GM19438 (cell line): ENCODE measurements at regions not wholly inside any gene's neighbourhood (a gene's known extent, or its start where the extent isn't known, plus 50 kb on each side); places are given as distances from the start of the nearest gene placed in this dataset.

ENCODE experiments used
- ATAC-seq: cut with Tn5 transposase; IDR thresholded peaks from one replicate; pipeline ENCODE4 v1.9.1; 2021; ENCODE audit warnings: low read depth; ENCODE audit not compliant: unreplicated experiment

DNA sequence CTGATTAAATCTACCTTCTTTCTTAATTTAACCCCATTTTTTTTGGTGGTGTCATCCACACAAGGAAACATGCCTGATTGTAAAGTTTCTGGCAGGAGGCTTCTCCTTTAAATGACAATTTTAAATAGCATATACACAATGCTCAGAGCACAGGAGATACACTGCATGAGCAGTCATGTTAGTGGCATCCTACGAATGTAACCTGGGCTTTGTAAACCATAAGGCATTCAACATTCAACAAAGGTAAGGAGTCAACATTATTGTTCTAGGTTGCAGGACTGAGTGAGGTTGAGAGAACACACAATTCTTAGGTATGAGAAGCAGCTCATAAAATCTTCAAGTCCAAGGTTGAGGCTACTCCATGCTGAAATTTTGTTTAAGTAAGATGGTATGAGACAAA lies 266.6 kb upstream of the SIX2 start:
- no peak for ATAC-seq

DNA sequence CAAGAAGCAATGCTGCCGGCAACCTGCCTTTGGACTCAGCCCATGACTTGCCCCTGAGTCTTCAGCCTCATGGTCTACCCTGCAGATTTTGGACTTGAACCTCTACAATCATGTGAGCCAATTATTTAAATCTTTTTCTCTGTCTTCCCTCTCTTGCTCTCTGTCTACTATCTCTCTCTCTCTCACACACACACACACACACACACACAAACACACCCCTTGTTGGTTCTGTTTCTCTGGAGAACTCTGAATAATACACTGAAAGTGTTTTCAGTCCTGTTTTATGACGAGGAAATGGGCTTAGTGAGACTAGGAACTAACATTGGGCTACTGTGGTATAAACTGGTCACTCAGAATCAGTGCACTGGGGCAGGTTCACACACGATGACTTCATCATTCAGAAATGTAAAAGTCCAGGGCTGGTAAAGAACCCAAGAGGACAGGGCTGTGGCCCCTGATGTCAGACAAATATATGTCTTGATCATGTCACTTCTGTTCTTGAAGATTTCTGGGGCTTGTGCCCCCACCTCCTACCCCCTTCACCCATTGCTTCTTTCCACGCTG lies 266.1 kb upstream of the SIX2 start:
- no peak for ATAC-seq

DNA sequence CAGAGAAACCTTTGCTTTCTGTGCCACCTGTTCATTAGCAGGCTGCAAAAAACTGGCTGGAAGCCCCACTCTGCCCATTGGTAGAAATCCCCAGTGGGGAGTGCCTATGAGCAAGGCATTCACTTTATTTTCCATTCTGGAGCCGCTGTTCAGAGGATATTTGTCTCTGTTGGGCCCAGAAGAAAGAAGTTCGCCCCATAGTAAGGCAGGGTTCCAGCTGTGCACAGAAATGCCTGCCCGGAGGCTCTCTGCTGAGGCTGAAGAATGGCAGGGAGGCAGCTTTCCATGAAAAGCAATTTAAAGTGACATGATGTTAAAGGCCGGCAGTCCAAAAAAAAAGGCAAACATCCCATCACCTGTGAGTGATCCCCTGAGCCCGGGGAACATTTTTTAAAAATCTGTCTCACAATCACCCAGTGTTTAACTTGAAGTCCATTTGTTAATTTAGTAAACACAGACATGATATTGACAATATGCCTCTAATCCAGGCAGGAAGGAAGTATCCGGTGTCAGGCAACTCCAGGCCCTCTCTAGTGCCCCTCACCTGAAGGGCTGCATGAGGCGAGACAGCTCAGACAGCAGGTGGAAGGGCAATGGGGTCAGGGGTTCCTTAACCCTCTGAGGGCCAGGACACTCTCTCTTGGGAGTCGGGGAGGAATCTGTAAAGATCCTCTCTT lies 265.1 kb upstream of the SIX2 start:
- no peak for ATAC-seq

DNA sequence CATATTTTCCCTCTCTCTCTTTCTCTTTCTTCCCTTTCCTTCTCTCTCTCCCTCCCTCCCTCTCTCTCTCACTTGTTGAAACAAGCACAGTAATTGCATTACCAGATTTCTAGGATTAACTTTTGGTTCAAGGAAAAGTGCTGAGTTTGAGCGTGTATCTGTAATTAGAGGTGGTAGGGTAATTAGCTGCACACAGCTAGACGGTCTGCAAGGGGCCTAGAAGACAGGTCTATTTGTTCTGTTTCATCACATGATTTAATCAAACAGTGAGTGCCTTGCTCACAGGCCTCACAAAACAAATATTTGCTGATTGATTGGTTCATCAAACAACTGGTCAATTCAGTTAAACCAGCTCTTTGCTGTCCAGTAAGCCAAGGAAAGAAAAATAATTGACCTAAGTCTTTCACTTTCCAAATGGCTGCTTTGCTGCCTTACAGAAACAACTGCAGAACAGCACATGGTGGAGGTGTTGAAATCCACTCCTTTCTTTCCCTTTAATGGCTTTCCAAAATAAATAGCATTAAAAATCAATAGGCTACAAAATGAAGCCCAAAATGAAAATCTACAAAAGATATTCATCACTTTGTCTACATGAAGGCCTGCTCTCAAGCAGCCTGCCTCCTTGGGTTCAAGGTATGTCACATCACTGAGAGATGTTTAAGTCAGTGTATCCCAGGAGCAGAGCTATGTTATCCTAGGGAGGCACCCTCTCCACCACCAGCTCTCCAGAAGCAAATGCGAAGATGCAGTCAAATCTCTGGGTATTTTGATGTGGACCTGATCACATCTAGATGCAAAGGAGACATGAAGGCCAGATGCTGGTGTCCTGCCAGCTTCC lies 264.4 kb upstream of the SIX2 start:
- ATAC-seq: no peak

DNA sequence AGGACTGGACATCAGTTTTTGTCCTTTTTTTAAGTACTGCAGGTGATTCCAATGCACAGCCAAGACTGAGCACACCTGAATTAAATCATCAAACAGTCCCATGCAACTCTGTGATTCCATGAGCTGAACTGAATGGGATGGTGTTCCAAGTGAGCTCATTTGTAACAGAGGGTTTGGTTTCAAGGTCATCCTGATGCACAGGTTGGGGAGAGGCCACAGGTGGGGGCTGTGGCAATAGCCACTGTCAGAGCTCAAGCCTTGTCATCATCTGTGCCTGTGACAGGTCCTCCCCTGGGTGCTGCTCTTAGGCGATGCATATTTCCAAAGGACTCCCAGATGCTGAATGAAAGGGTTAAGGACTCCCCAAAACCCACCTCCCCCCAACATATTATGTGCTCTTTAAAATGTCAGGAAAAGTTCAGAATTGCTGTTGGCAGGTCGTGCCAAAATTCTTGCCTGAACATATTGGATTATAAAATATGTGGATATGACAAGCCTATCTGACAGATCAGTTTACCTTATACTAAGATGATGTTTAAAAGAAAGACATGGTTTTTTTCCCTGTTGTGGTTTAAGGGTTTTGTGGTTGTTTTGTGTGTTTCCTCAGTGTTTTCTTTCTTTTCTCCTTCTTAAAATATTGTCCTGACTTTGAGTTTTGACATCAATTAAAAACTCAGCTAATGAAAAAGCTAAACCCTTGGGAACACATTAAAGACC lies 263.5 kb upstream of the SIX2 start:
- no peak for ATAC-seq

DNA sequence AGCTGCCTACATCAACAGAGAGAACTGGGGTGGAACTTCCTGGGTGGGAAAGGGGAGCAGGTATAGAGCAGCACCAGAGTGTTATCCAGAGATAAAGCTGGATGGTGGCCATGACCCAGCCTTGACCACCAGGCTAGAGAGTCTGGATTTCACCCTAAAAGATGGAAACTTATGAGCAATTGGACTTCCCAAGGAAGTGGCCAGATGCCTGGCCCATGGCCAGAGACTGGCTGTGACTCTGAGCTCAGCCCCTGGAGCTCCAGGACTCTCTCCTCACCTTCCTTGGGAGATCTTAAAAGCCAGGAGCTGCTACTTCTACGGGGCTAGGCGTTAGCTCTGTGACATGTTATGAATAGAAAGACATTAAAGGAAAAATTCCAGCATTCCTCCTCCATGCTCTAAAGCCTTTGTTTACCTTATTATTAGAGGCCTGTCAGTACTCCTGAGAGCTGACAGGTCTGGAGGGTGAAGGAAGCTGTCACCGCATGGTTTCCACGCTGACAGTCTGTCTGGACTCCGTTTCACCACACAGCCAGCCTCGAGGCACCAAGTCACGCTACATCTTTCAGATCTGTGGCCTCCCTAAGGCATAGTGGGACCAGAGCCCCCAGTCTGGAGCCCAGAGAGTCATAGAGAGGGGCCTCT lies 260.0 kb upstream of the SIX2 start:
- no peak for ATAC-seq

DNA sequence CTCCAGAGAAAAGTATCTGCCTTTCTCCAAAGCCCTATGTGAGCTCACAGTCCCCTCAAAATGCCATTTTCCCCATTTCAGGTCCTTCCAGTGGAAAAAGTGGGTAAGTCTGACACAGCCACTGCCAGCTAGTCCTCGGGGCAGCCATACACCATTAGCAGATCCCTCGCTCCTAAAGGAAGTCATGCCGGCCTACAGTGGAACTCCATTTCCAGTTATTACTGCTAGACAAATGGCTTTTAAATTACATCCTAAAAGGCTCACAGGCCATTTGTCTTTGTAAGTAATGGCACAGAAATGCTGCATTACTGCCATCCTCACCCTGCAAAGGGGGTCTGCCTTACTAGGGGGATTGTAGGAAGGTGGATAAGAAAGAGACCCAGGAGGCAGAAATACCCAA lies 259.4 kb upstream of the SIX2 start:
- no peak for ATAC-seq

DNA sequence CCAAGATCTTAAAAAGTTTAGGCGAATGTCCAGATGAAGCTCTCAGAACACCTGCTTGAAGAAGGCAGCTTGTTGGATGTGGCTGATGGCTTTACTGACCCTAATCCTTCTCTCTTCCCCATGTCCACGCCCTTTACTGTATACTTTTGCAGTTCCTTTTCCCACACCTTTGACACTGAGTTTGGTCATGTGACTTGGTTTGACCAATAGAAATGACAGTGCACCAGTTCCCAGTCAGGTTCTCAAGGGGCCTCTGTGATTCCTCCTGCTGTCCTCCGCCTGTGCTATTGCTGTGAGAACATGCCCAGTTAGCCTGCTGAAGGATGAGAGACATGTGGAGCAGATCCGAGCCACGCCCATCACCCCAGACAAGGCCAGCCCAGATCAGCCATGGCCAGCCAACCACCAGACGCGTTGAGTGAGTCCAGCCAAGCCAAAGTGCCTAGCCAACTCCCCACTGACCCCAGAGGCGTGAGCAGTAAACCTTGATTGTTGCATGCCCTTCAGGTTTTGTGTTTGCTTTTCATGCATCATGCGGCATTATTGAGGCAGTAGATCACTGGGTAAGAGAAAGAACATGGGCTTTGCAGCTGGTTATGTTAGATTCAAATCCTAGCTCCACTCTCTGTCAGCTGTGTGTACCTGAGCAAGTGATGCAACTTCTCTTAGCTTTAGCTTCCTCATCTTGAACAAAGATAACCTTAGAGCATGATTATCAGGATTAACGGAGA lies 258.0 kb upstream of the SIX2 start:
- ATAC-seq: no peak

DNA sequence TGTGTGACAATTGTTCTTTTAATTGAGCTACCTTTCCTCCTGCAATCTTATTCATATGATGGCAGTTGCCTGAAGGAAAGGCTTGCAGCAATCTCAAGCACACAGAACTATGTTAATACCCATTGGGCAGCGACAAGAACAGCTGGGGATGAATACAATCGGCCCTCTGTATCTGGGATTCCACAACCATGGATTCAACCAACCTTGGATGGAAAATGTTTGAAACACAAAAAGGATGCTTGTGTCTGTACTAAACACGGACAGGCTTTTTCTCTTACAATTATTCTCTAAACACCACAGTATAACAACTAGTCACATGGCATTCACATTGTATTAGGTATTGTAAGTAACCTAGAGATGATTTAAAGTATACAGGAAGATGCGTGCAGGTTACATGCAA lies 256.1 kb upstream of the SIX2 start:
- ATAC-seq: no peak

DNA sequence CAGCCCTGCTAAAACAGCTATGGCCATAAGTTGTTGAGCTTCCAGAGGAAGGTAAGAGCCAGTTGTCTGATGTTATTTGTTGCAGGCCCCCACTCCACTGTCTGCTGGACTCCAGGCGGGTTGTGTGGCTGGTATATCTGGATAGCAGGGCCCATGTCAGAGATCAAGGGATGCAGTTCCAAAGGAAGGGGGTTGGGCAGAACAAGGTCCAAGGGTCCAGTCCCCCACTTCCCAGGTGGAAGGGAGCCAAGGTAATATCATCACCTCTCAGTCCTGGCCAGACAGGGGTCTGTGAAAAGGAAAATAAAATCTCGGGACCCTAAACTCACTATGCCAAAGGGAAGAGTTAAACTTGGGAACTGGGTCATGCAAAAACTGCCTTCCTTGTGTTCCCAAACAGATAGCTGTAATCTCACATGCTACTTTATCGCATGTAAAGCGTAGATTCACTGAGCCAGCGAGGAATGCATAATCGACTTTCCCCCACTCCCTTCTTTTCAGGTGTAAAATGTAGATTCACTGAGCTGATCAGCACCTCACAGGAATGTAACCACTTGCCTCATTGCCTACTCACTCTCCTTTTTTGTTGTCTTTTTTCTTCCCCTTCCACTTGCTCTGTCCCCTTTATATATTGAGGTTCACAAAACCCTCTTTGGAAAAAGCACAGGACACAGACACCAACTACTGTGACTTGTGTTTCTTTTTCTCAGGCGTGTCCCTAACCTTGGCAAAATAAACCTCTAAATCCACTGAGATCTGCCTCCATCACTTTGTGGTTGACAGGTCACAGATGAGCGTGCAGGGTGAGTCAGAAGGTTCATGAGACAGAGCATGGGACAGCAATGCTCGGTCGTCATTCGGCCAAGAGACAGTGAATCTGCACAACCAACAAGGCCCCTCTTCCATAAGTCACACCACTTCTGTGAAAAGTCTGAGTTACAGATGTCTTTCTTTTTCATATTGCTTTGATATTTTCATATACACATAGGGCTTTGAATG lies 255.3 kb upstream of the SIX2 start:
- ATAC-seq: no peak

DNA sequence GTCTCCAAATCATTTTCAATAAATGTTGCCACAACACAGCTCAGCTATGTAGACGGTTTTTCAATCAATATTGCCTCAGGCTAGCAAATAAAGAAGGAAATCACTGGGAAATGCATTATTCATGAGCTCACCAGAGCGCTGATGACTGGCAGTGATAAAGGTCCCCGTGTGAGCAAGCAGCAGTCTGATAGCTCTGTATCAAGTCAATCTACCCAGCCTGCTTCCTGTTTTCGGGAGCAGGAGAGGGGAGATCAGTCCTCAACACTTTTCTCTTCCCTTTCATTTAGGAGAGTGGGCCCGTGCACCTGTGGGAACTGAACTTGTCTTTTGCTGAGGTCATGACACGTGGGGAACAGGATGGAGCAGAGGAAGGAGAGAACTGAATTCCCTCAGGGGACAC lies 253.9 kb upstream of the SIX2 start:
- ATAC-seq: no peak

DNA sequence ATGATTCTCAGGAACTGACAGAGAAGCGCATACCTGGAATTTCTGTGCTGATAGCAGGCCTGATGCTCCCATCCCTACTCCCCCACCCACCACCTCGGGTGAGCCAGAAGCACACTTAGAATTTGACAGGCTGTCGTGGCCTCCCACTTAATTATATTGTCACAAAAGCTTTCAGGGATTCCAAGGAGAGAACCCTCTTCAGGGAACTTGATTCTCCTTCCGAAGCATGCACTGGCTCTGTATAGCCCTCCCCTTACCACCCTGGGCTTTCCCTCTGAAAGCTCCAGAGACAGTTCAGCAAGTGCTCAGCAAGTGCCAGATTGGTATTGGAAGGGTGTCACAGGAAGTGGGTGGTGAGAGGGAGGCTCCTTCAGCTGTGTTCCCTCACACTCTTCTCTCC lies 252.5 kb upstream of the SIX2 start:
- no peak for ATAC-seq

DNA sequence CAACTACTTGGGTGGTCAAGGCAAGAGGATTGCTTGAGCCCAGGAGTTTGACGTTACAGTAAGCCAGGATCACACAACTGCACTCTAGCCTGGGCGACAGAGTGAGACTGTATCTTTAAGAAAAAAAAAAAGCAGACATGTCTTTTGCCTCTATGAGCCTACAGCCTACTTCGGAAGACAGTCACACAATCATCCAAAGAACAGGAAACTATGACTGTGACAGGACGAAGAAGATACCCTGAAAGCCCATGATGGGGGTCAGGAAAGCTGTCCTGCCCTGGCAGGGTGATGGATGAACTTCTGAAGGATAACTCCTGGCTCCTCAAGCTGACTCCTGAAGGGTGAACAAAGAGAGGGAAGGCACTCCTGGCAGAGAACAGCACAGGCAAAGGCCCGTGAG lies 251.7 kb upstream of the SIX2 start:
- ATAC-seq: no peak

DNA sequence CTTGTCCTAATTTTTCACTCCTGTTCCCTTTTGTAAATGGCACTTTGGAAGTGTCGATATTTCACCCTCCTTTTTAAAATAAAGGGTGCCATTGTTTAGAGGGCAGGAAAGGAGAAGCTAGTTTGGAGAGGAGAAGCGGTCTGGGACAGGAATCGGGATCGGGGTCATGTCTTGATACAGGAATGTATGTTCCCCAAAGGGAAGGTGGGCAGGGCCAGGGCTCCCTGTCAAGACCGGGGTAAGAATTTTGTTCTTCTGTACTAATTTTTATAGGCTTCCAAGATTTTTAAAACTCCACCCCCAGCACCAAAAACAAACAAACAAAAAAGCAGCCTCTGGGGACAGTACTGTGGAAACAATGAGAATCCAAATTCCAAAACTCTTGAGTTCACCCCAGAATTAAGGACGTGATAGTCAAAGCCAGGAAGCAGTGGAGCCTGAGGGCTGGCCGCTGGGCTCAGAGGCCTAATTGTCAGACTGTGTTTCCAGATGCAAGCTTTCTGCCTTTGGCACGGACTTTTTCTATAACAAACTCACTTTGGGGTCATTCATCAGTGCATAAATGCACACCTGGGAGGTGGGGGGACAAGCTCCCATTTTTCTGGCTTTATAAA lies 250.4 kb upstream of the SIX2 start:
- ATAC-seq: no peak

DNA sequence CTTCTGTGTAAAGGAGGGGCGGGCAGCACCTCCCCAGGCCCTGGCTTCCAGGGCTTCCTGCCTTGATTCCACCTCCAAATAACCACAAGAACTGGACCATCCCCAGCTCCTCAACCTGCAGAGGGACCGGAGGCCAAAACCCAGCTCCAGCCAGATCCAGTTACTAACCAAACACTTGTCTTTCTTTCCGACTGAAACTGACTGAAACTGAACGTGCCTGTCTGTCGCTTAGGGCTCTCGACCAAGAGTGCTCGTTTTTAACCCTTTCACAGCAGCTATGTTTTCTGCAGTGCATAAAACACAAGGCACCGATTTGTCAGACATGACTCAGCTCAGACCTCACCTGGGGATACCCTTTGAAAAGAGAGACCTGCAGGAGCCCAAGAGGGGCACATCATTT lies 249.9 kb upstream of the SIX2 start:
- no peak for ATAC-seq

DNA sequence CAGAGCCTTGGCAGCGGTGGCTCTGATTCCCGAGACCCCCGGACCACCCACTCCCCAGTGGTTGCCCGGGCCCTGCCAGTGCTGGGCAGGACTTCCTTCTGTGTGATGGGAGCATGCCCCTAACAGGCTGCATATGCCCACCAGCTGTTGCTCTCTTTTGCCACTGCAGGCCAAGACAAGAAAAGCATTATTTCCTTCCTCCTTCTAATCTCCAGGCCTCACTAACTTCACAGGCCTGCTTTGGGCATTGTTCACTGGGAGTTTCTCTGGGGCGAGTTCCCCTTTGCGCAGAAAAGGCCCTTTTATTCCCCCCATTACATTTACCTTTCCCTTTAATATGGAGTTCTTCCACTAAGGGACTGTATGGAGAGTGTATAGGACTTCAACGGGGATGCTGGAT lies 249.1 kb upstream of the SIX2 start:
- no peak for ATAC-seq

DNA sequence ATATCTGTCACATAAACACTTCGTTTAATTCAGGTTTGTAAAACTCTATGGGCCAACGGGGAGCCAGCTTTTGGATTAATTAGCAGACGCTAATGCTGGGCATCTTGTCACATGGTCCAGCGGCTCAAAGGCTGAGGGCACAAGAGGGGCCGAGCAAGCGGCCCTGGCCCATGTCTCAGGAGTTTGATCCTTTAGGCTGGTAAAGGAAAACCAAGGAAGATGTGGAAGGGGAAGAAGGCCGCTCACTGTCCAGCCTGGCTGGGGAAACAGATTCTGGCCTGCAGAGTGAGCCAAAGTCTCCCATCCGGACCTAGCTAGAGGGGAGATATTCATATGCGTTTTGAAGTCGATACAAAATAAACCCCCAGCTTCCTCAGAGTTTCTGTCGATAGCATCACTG lies 248.6 kb upstream of the SIX2 start:
- ATAC-seq: no peak

DNA sequence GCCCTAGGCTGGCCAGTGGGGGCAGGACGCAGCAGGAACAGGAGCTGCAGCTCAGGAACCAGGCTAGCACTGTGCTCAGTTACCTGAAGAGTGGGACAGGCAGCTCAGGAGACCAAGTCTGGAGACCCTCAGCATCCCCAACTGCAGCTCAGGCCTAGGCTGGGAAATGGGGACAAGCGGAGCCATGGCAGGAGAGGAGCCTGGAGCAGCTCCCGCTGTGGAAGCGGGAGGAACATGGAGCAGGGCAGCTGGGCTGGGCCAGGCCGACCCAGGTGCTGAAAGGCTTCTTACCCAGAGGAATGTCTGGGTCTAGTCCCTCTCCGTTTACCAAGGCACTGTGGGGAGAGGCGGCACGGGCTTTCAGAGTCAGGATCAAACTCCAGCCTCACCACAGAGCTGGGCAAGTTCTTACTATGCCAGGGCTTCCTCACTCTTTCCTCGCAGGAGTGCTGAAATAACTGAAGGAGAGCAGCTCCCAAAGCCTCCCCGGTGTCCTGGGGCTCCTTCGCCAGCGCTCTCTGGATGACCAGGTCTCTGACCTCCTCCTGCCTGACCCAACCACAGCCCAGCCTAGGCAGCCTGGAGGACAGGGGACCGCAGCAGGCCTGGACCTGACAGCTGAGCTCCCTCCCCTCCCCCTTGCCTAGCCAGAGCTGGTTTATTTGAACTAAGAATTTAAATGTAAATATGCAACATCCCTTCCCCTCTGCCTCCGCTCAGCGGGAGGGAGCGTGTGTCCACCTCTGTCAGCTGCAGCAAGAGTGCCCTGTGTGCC lies 247.8 kb upstream of the SIX2 start:
- ATAC-seq: no peak
